ENCODE measurements at regions not wholly inside any gene's neighbourhood (a gene's known extent, or its start where the extent isn't known, plus 50 kb on each side); places are given as distances from the start of the nearest gene placed in this dataset.

DNA sequence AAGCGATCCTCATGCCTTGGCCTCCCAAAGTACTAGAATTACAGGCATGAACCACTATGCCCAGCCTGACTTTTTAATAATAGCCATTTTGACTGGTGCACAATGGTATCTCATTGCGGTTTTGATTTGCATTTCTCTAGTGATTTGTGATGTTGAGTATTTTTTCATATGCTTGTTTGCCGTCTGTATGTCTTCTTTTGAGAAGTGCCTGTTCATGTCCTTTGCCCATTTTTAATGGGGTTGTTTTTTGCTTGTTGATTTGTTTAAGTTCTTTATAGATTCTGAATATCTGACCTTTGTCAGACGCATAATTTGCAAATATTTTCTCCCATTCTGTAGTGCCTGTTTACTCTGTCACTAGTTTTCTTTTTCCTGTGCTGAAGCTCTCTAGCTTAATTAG is 219.2 kb upstream of the CTBP2 start:
- Mint-ChIP-seq H3K4me3 (ENCODE audit: unreplicated experiment) (no peak overlapping the region), H3K27ac (ENCODE audit: unreplicated experiment) (no peak overlapping the region), H3K4me1 (ENCODE audit: low read depth) (no peaks in the 10 kb centered on the region), H3K36me3 (ENCODE audit: low read depth) (peaks cover 6% of the 10 kb centered on the region), H3K9me3 (ENCODE audit: low read depth) (peaks cover 37% of the 10 kb centered on the region), H3K27me3 (ENCODE audit: low read depth) (peaks cover 24% of the 10 kb centered on the region)
- no peak for DNase-seq (ENCODE audit: low spot score)
- TF ChIP-seq, protein P1, sequence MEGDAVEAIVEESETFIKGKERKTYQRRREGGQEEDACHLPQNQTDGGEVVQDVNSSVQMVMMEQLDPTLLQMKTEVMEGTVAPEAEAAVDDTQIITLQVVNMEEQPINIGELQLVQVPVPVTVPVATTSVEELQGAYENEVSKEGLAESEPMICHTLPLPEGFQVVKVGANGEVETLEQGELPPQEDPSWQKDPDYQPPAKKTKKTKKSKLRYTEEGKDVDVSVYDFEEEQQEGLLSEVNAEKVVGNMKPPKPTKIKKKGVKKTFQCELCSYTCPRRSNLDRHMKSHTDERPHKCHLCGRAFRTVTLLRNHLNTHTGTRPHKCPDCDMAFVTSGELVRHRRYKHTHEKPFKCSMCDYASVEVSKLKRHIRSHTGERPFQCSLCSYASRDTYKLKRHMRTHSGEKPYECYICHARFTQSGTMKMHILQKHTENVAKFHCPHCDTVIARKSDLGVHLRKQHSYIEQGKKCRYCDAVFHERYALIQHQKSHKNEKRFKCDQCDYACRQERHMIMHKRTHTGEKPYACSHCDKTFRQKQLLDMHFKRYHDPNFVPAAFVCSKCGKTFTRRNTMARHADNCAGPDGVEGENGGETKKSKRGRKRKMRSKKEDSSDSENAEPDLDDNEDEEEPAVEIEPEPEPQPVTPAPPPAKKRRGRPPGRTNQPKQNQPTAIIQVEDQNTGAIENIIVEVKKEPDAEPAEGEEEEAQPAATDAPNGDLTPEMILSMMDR (IDR thresholded peaks at IDR 0.05) = no peak

GRCh38 chr10:125377368-125377767 is 217.0 kb upstream of the CTBP2 start:
- no peak overlapping the region for H3K4me3 Mint-ChIP-seq (ENCODE audit: unreplicated experiment)
- H3K27me3 Mint-ChIP-seq (ENCODE audit: low read depth) = peaks cover 24% of the 10 kb centered on the region

GRCh38 chr10:125375210-125375609 is 214.8 kb upstream of the CTBP2 start:
- Mint-ChIP-seq H3K36me3 (ENCODE audit: low read depth) (peaks cover 4% of the 10 kb centered on the region), H3K27me3 (ENCODE audit: low read depth) (peaks cover 19% of the 10 kb centered on the region), H3K27ac (ENCODE audit: unreplicated experiment) (no peak overlapping the region), H3K4me1 (ENCODE audit: low read depth) (no peaks in the 10 kb centered on the region), H3K9me3 (ENCODE audit: low read depth) (peaks cover 11% of the 10 kb centered on the region), H3K4me3 (ENCODE audit: unreplicated experiment) (no peak overlapping the region)
- TF ChIP-seq, protein P1 (IDR thresholded peaks at IDR 0.05) = peak; percentile 37
- DNase-seq (ENCODE audit: low spot score) = no peak

More at GRCh38 chr10:125377368-125377767, 217.0 kb upstream of the CTBP2 start:
- Mint-ChIP-seq H3K36me3 (ENCODE audit: low read depth) (peaks cover 4% of the 10 kb centered on the region), H3K27ac (ENCODE audit: unreplicated experiment) (no peak overlapping the region), H3K4me1 (ENCODE audit: low read depth) (no peaks in the 10 kb centered on the region), H3K9me3 (ENCODE audit: low read depth) (peaks cover 25% of the 10 kb centered on the region)
- no peak for DNase-seq (ENCODE audit: low spot score)
- TF ChIP-seq, protein P1 (IDR thresholded peaks at IDR 0.05) = no peak

GRCh38 chr10:125373546-125373945 is 213.2 kb upstream of the CTBP2 start:
- Mint-ChIP-seq H3K4me3 (ENCODE audit: unreplicated experiment) (no peak overlapping the region), H3K27me3 (ENCODE audit: low read depth) (peaks cover 19% of the 10 kb centered on the region), H3K9me3 (ENCODE audit: low read depth) (no peaks in the 10 kb centered on the region), H3K4me1 (ENCODE audit: low read depth) (no peaks in the 10 kb centered on the region), H3K36me3 (ENCODE audit: low read depth) (no peaks in the 10 kb centered on the region), H3K27ac (ENCODE audit: unreplicated experiment) (no peak overlapping the region)
- no peak for DNase-seq (ENCODE audit: low spot score)
- TF ChIP-seq, protein P1 (IDR thresholded peaks at IDR 0.05) = no peak

GRCh38 chr10:125370578-125370977 is 210.2 kb upstream of the CTBP2 start:
- Mint-ChIP-seq H3K4me3 (ENCODE audit: unreplicated experiment) (no peak overlapping the region), H3K9me3 (ENCODE audit: low read depth) (peaks cover 8% of the 10 kb centered on the region), H3K4me1 (ENCODE audit: low read depth) (no peaks in the 10 kb centered on the region), H3K27ac (ENCODE audit: unreplicated experiment) (no peak overlapping the region), H3K27me3 (ENCODE audit: low read depth) (peaks cover 3% of the 10 kb centered on the region), H3K36me3 (ENCODE audit: low read depth) (no peaks in the 10 kb centered on the region)
- TF ChIP-seq, protein P1 (IDR thresholded peaks at IDR 0.05) = no peak
- DNase-seq (ENCODE audit: low spot score) = no peak
